Endometrial microvascular endothelial cells (primary cell): ENCODE measurements at regions not wholly inside any gene's neighbourhood (a gene's known extent, or its start where the extent isn't known, plus 50 kb on each side); places are given as distances from the start of the nearest gene placed in this dataset.
"Not testable (repeated sequence)": the region's sequence is repeated elsewhere in the genome, so short reads cannot be mapped to it uniquely, and the experiment has no call there.

Source experiments
- in situ Hi-C: cut with HindIII; loops from 2 replicates; pipeline ENCODE4 v1.10.0; 2017; ENCODE audit warnings: low sequenced_read_pairs, low pct_unique_long_range_greater_than_20kb; ENCODE audit errors: inconsistent ontology term

DNA sequence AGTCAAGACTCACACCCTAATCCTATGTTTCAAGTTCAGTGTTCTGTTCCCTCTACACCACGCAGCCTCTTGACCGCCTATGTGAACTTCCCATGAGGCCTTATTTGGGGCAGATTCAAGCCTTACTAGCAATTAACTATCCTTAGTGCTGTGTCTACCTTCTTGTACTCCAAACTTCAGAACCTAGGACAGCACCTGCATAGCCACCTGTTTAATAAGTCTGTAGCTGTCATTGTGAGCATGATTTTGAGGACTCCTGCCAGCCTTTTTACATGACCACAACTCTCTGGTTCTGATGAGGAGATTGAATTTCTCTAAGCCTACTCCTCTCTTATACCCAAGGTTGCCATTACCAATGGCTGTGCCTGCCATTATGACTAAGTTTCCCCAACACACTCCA lies 50.8 kb upstream of the PCSK1 start:
- in situ Hi-C loops = no loop called here

DNA sequence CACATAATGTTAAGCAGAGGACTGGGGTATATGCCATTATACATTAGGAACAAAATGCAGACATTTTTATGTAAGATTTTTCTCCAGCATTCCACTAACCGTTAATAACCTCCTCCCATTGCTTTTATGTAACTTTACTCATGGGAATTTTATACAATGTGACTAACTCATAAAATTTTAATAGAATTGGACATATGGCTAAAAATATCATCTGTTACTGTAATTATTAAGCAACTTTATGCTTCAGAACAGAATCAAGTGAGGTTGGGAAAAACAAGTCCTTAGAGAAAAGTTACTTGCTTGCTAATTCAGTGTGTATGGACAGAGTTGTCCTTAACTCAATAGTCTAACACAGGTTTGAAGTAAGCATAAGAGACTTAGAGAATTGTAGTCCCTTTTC lies 54.8 kb upstream of the PCSK1 start:
- in situ Hi-C loops = no loop called here

DNA sequence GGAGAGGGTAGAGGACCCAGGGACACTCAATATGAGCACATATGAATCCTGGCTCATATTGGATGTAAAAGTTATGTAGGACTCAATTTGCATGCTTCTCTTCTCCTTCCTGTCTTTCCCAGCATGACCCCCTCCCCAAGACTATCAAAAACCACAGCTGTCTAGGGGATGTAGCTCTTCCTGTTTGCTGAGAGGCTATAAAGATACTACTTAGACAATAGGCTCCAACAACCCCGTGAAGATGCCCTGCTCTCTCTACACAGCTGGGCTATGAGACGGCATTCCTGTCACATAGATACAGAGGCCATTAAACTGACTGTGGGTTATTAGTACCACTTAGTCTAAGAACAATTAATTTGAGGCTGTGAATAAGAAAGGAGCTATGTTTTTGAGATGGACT lies 56.5 kb upstream of the PCSK1 start:
- in situ Hi-C loops = no loop called here

DNA sequence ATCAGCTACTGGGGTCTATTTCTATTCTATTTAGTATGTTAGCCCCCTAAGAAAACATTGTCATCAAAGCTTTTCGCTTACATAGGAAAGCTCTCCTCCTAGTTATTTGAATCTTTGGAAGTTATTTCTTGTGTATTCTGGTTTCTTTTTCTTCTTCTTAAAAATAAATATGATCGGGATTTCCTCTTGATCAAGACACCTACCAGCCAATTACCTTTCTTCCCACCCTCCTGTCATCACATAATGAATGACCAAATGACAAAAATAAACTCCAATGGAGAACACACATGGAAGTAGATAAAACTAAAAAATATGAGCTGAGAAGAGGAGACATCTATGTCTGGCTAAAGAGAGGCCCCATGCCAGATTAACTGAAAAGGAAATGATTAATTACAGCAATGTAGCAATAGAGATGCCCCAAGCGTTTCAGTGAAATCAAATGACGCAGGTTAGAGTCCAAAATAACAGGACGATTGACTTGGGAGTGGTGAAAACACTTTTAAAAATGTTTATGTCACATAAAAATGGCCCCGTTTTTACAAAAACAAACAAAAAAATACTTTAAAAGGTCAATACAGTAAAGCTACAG lies 59.5 kb upstream of the PCSK1 start:
- in situ Hi-C loops = no loop called here

- in situ Hi-C loops = no loop called here
Observed at GRCh38 chr5:96493219-96493790, 60.3 kb upstream of the PCSK1 start.

DNA sequence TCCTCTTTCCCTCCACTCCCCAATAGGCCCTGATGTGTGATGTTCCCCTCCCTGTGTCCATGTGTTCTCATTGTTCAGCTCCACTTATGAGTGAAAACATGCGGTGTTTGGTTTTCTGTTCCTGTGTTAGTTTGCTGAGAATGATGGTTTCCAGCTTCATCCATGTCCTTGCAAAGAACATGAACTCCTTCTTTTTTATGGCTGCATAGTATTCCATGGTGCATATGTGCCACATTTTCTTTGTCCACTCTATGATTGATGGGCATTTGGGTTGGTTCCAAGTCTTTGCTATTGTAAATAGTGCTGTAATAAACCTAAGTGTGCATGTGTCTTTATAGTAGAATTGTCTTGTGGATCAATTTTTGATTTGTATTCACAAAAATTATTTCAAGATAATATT lies 62.4 kb upstream of the PCSK1 start:
- in situ Hi-C loops = not testable (repeated sequence)

DNA sequence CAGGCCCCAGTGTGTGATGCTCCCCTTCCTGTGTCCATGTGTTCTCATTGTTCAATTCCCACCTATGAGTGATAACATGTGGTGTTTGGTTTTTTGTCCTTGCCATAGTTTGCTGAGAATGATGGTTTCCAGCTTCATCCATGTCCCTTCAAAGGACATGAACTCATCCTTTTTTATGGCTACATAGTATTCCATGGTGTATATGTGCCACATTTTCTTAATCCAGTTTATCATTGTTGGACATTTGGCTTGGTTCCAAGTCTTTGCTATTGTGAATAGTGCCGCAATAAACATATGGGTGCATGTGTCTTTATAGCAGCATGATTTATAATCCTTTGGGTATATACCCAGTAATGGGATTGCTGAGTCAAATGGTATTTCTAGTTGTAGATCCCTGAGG lies 64.0 kb upstream of the PCSK1 start:
- in situ Hi-C loops = not testable (repeated sequence)

DNA sequence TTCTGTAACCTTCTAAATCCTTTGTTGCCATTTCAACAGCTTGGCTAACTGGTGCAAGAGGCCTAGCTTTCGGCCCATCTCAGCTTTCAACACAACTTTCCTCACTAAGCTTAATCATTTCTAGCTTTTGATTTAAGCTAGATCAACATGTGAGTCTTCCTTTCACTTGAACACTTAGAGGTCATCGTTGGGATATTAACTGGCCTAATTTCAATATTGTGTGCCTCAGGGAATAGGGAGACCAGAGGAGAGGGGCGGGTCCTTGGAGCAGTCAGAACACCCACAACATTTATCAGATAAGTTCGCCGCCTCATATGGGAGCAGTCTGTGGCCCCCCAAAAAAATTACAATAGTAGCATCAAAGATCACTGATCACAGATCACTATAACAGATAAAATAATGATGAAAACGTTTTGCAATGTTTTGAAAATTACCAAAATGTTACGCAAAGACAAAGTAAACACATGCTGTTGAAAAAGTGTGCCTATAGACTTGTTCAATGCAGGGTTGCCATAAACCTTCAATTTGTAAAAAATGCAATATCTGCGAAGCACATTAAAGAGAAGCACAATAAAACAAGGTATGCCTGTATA lies 66.8 kb upstream of the PCSK1 start:
- in situ Hi-C loops = no loop called here

DNA sequence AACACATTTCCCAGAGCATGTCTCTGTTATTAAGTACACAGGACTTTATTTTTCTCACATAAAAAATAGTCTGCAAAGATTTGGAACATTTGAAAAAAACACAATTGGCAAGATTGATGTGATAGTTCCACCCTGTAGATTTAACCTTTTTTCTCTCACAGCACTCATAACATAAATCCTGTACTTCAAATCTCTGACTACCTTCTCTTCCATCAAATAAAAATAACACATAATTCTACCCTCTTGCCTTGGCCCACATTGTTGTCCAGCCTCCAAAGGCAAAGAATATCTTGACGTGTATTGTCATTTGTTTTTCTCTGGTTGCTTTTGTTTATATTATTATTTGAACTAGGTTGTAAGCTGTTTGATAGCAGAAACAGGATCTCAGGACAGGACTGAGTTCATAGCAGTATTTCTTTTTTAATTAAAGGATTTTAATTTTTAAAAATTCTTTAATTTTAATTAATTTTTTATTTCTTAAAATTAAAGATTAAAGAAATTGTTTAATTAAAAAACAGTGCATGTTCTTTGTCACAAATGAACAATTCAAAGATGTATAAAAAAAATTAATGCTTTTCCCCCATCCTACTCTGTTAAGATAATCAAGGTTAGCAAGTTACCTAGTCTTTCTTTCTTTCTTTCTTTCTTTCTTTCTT lies 69.1 kb upstream of the PCSK1 start:
- in situ Hi-C loops = no loop called here

DNA sequence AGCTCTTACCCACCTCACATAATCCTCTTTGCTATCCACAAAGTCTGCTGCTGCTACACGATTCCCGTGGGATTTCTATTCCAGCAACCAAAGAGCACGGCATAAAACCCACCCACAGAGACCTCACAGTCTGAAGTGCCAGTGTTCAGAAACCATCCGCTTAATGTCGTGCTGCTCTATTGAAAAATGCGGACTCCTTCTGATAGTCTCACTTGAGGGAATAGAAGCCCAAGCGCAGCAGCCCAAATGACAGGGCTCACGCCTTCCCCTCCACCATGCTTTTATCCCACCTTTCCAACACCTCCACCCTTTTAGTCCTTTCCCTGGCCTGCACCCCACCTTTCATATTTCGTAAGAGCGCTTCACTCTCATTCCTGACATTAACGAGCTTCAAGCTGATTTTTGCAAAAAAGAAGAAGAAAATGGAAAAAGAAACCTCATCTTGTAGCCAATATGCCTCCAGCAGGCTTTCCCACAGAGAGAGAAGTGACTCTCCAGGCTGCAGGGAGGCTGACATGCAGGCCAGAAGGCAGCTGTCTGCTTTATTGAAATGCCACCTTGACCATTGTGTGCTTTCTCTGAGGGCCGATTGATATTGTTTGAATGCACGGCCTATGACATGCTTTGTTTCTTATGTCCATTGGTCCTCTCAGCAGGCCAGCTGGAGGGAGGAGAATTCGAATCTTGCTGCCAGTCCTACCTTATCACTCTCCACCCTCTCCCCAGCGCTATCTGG lies 70.6 kb upstream of the PCSK1 start:
- in situ Hi-C loops = no loop called here

DNA sequence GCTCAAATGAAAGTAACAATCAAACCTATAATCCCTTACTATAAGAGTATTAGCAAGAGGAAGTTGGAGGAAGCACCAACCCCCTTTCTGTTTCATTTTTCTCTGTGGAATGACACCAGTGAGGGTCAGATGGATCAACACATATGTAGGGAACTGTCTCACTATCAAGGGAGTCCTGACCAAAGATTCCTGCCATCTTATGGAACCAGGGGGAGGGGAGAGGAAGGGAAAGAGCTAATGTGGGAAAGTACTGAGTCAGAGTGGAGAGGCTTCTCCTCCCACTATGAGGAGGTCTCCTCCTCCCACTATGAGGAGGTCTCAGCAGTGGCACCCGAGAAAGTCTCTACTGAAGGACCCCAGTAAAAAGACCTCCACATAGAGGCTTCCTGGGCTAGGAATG lies 73.3 kb upstream of the PCSK1 start:
- in situ Hi-C loops = no loop called here

DNA sequence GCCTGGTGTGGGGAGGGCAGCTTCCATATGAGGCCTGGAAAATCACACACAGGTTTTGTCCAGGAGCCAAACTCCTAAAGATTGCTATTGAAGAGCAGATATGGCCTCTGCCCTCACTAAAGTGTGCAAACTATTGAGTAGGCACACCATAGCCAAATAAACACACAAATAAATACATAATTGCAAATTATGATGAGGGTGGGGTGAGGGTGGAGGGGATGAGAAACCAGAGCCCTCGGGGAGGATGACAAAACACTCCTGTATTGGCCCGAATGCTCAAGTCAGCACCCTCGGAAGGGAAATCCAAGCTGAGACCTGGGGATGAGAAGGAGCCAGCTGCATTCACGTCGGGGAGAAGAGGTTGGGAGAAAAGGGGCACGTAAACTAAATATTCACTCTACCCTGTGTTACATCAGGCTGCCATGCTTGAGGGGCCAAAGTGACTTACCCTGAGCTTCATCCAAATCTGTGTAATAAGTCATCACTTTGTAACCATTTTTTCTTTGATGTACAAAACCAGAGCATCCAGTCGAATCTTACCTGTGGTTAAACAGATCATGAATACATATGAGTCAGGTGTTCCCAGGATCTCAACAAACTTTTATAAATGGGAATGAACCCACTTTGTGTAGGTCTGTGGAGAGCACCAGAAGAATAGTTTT lies 73.9 kb upstream of the PCSK1 start:
- in situ Hi-C loops = no loop called here

DNA sequence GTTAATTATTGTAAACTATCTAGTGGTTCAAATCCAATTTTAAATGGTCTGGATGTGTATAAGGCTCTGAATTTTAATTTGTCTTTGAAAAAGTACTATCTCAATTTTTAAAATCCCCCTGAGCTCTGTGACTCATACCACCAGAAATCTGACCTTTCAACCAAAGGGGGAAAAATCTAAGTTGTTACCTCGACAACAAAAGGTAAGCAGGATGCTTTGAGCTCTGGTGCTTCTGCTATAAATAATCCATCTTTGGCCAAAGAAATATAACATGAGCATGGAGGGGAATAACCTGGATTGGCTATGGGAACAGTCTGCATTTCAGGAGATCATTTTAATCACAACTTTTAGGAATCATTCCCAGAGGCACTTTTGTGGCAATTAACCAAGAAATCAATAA lies 76.3 kb upstream of the PCSK1 start:
- in situ Hi-C loops = no loop called here

DNA sequence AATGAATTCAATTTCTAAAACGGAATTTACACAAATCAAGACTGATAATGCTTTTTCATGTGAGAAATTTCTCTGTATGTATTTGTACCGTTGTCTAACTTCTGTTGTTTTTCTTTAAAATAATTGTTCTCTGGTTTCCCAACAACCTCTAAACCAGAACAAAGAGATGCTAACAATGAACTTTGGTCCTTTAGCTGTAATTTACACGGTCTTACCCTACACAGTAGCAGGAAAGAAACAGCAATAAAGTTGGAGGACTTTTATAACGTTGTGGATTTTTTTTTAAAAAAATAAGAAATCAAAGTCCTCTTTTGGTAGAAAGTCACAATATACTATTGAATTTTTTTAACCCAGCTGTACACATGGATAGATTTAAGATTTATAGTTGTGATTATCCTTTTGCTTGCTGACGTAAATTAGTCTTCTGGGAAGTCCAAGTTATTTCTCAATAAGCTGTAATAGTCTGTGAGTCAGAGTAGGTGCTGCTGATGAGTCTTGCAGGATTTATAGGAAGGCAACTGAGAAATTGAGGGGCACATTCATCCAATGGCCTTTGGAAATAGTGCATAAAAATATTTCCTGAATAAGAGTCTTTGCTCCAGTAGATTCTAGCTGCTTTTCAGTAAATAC lies 76.8 kb upstream of the PCSK1 start:
- in situ Hi-C loops = no loop called here

- in situ Hi-C loops = no loop called here
Observed at GRCh38 chr5:96516631-96517071, 83.6 kb upstream of the PCSK1 start.

DNA sequence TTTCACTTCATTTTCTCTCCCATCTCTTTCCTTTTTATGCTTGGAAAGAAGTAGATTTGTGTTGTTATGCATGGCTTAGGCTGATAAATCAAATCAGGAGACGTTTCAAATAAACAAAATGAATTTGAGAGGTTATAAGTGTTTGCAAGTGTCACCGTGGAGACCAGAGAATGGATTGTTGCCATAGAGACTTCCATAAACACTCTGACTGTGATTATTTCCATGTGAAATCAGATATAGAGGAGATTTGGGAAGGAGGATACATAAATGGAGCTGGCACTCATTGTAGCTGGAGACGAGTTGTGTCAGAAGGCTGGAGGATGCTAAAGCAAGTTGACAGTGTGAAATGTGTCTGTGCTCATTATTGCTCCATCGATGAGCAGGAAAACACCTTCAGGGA lies 84.2 kb upstream of the PCSK1 start:
- in situ Hi-C loops = no loop called here

- in situ Hi-C loops = no loop called here
Observed at GRCh38 chr5:96520345-96520744, 87.3 kb upstream of the PCSK1 start.

DNA sequence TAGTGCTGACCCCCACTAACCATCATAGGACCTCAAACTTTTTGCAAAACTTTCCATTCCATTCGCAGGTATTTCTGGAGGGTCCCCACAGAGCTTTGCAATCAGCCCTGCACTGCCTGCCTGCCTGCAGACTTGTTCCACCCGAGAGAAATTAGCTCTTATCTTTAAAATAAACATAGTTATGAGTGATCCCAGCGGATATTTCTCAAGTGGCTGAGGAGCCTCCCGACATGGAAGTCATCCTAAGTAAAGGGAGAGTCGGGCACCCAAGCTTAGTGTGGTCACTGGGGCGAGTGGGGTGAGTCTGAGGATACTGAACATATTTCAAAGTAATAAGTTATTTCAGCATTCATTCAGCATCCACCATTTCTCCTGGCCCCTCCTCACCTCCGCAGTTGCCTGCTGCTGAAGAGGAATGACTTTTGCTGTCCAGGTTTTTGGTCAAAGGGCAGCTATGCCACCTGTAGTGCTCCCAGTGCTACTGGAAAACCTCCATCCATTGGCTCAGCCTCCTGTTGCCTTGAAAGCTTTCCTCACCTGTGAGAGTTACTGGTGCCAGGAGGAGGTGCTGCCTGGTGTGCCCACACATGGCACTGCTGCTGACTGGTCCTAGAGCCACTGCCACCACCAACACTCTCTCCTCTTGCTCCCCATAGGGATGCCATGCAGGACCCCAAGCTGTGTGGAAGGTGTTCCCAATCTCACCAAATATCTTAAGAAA lies 89.7 kb upstream of the PCSK1 start:
- in situ Hi-C loops = no loop called here
